ENCODE measurements at regions not wholly inside any gene's neighbourhood (a gene's known extent, or its start where the extent isn't known, plus 50 kb on each side); places are given as distances from the start of the nearest gene placed in this dataset.

DNA sequence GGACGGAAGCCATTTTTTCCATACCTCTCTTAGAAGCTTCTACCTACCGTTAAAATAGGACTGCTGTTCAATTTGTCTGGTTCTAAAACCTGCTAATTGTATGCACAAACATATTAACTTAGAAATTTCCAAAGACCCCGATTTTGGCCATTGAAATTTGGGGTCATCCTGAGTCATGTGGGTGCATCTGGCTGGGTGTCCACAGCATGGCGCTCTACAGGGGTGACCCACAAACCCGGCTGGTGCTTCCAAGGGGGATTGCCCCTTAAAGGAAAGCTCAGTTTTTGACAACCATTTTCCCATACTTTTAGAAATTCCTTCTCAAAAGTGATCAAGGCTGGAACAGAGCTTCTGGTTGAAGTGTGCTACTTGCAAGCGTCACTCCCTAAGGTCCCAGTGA lies 83.9 kb upstream of the EIF5 start:
- no peak for ATAC-seq
- H3K27me3 ChIP-seq (ENCODE audit: low read depth): no peaks in the 10 kb centered on the region
- TF ChIP-seq, protein P1, sequence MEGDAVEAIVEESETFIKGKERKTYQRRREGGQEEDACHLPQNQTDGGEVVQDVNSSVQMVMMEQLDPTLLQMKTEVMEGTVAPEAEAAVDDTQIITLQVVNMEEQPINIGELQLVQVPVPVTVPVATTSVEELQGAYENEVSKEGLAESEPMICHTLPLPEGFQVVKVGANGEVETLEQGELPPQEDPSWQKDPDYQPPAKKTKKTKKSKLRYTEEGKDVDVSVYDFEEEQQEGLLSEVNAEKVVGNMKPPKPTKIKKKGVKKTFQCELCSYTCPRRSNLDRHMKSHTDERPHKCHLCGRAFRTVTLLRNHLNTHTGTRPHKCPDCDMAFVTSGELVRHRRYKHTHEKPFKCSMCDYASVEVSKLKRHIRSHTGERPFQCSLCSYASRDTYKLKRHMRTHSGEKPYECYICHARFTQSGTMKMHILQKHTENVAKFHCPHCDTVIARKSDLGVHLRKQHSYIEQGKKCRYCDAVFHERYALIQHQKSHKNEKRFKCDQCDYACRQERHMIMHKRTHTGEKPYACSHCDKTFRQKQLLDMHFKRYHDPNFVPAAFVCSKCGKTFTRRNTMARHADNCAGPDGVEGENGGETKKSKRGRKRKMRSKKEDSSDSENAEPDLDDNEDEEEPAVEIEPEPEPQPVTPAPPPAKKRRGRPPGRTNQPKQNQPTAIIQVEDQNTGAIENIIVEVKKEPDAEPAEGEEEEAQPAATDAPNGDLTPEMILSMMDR (IDR thresholded peaks at IDR 0.05): no peak
- H3K4me1 ChIP-seq: no peaks in the 10 kb centered on the region
- H3K4me3 ChIP-seq: no peak overlapping the region
- DNase-seq: no peak
- H3K27ac ChIP-seq: no peak overlapping the region
- H3K36me3 ChIP-seq: no peaks in the 10 kb centered on the region
- H3K9me3 ChIP-seq: peaks cover 5% of the 10 kb centered on the region
- intact Hi-C loops (cut with DNase I): no loop called here

DNA sequence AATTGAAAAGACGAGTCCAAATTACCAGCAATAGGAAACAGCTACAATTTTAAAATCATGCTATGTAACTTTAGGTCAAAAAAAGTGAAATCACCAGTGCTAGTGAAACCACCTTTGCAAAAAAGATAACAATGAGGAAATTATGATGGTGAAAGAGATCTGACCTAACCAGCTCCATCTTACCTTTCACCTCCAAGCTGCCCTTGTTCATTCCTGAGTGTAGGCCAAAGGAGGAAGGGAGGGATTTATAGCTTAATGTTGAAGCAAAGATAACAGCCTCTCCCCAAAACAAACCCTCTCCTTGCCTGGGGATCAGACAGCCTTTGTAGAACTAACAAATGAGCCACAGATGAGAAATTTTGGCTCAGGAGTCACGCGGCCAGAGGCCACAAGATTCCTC lies 83.2 kb upstream of the EIF5 start:
- H3K27ac ChIP-seq: no peak overlapping the region
- intact Hi-C loops (cut with DNase I): no loop called here
- TF ChIP-seq, protein P1 (IDR thresholded peaks at IDR 0.05): no peak
- H3K4me1 ChIP-seq: no peaks in the 10 kb centered on the region
- H3K4me3 ChIP-seq: no peak overlapping the region
- H3K36me3 ChIP-seq: no peaks in the 10 kb centered on the region
- H3K27me3 ChIP-seq (ENCODE audit: low read depth): no peaks in the 10 kb centered on the region
- H3K9me3 ChIP-seq: peaks cover 5% of the 10 kb centered on the region
- ATAC-seq (no peak), DNase-seq (no peak)

DNA sequence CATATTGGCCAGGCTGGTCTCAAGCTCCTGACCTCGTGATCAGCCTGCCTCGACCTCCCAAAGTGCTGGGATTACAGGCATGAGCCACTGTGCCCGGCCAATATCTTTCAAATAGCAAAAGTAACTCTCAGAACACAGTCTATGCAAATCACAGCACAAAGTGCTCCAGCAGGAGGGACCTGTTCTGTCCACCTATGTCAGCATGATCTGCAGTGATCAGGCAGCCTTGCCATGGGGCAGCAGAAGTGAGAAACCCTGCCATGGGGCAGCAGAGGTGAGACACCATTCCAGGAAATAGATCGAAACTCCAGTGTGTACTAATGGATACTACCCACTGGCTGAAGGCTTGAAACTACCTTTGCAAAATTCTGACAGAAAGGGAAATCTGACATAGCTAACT lies 78.5 kb upstream of the EIF5 start:
- no peaks in the 10 kb centered on the region for H3K27me3 ChIP-seq (ENCODE audit: low read depth)
- H3K36me3 ChIP-seq: no peaks in the 10 kb centered on the region
- intact Hi-C loops (cut with DNase I): no loop called here
- no peak overlapping the region for H3K27ac ChIP-seq
- no peak for ATAC-seq
- TF ChIP-seq, protein P1 (IDR thresholded peaks at IDR 0.05): no peak
- H3K4me1 ChIP-seq: peaks cover 6% of the 10 kb centered on the region
- H3K4me3 ChIP-seq: no peak overlapping the region
- DNase-seq: no peak
- peaks cover 5% of the 10 kb centered on the region for H3K9me3 ChIP-seq

DNA sequence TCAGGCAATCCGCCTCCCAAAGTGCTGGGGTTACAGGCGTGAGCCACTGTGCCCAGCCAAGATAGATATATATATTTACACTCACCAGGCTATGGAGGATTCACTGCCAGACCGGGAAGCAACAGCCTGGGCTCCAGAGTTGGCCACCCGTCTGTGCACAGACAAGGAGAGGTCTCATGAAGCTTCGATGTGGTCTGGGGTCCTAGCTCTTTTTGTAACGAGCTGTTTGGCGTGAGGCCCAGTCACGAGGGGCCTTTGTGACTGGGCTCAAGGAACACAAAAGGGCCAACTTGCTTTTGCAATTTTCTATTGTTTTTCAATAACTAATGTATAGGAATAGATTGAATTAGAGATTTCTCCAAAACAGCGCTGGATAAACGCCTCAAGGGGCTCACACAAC lies 77.6 kb upstream of the EIF5 start:
- no peak overlapping the region for H3K27ac ChIP-seq
- TF ChIP-seq, protein P1 (IDR thresholded peaks at IDR 0.05): no peak
- ATAC-seq (no peak), DNase-seq (no peak)
- no peaks in the 10 kb centered on the region for H3K27me3 ChIP-seq (ENCODE audit: low read depth)
- intact Hi-C loops (cut with DNase I): no loop called here
- peaks cover 15% of the 10 kb centered on the region for H3K4me1 ChIP-seq
- no peaks in the 10 kb centered on the region for H3K36me3 ChIP-seq
- H3K4me3 ChIP-seq: no peak overlapping the region
- peaks cover 5% of the 10 kb centered on the region for H3K9me3 ChIP-seq

DNA sequence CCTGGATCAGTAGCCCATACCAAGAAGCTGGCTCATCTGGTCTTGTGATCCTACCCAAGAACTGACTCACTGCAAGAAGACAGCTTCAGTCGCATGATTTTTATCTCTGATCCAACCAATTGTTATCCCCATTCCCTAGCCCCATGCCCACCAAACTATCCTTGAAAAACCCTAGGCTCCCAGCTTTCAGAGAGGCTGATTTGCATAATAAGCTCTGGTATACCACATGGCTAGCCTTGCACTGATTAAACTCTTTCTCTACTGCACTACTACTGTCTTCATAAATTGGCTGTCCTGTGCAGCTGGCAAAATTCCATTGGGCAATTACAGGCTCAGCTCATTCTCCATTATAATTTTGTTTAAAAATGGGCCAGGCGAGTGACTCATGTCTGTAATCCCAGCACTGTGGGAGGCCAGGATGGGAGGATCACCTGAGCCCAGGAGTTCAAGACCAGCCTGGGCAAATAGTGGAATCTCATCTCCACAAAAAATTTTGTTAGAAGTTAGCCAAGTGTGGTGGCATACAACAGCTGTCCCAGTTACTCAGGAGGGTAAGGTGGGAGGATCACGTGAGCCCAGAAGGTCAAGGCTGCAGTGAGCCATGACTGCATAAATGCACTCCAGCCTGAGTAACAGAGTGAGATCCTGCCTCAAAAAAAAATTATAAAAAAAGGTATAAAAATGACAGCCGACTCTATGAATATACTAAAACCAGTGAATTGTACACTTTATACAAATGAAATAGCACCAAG lies 76.7 kb upstream of the EIF5 start:
- TF ChIP-seq, protein P1 (IDR thresholded peaks at IDR 0.05): no peak
- ATAC-seq: no peak

More for the DNA sequence above, 76.7 kb upstream of the EIF5 start:
- no peak overlapping the region for H3K4me3 ChIP-seq
- no peaks in the 10 kb centered on the region for H3K36me3 ChIP-seq
- no peak overlapping the region for H3K27ac ChIP-seq
- H3K4me1 ChIP-seq: peaks cover 15% of the 10 kb centered on the region
- DNase-seq: no peak
- no peaks in the 10 kb centered on the region for H3K27me3 ChIP-seq (ENCODE audit: low read depth)
- intact Hi-C loops (cut with DNase I): no loop called here
- H3K9me3 ChIP-seq: no peaks in the 10 kb centered on the region
